Right lobe of liver (tissue), 6 donors: ENCODE measurements at regions not wholly inside any gene's neighbourhood (a gene's known extent, or its start where the extent isn't known, plus 50 kb on each side); places are given as distances from the start of the nearest gene placed in this dataset.
A peak's percentile ranks its signal among the peaks of the same experiment; 100 is the strongest.
"Not testable (repeated sequence)": the region's sequence is repeated elsewhere in the genome, so short reads cannot be mapped to it uniquely, and the experiment has no call there.

Experiments
- ATAC-seq, 4 donors: fragments of 200-7000 bp; cut with Tn5 transposase; one replicate each; pipeline ENCODE4 v1.9.1; 2020; ENCODE audit warnings: mild to moderate bottlenecking in 4 of 4, moderate library complexity in 4 of 4
- DNase-seq, 3 donors: peaks; one replicate each; pipeline ENCODE4 v3.0.0-alpha.2; 2020
- H3K27ac ChIP-seq, 3 donors: fragments of 200-600 bp; one replicate each; pipeline ENCODE4 v1.8.0; 2022
- H3K27me3 ChIP-seq, 2 donors: fragments of 200-600 bp; one replicate each; pipeline ENCODE4 v1.8.0; 2022
- H3K36me3 ChIP-seq, 4 donors: fragments of 200-600 bp; sonication (generic) in 1 of 4; one replicate each; pipeline versions ENCODE4 v1.5.1 to v1.8.0; 2017 to 2022; ENCODE audit warnings: control low read depth in 1 of 4
- H3K4me1 ChIP-seq, 4 donors: fragments of 200-600 bp; sonication (generic) in 1 of 4; one replicate each; pipeline versions ENCODE4 v1.5.1 to v1.8.0; 2017 to 2022; ENCODE audit warnings: control low read depth in 1 of 4
- H3K4me3 ChIP-seq, 3 donors: fragments of 200-600 bp; one replicate each; pipeline ENCODE4 v1.8.0; 2022
- H3K9me3 ChIP-seq, 4 donors: fragments of 200-600 bp; sonication (generic) in 1 of 4; one replicate each; pipeline versions ENCODE4 v1.5.1 to v1.8.0; 2017 to 2022; ENCODE audit warnings: control low read depth in 1 of 4
- CTCF ChIP-seq, 4 donors: fragments of 200-600 bp in 3 of 4; fragments of 450-650 bp in 1 of 4; IDR thresholded peaks; one replicate each; pipeline versions ENCODE4 v1.5.1 to v1.8.0; 2016 to 2022; ENCODE audit warnings: antibody characterized with exemption in 4 of 4, mild to moderate bottlenecking in 2 of 4
- POLR2A ChIP-seq: fragments of 450-650 bp; IDR thresholded peaks from one replicate; pipeline ENCODE4 v1.6.1; 2017; ENCODE audit warnings: antibody characterized with exemption, mild to moderate bottlenecking
- WGBS: methylation state at CpG from one replicate; pipeline ENCODE4 v1.1.6; 2018; ENCODE audit warnings: low coverage, low lambda C conversion rate; ENCODE audit not compliant: insufficient coverage; ENCODE audit errors: missing lambda C conversion rate; 5-methylcytosine and 5-hydroxymethylcytosine counted together
- intact Hi-C, 2 donors: fragments of 100-400 bp; cut with DNase I; formaldehyde crosslinking; loops; one replicate each; pipeline versions ENCODE4 v1.11.2 to v1.14.1; 2022
- donor health status: DM: no; HTN: yes; CAD: no.
- donor health status: DM: no; HTN: no; CAD: no.
- donor health status: DM: no; HTN: no; CAD: no.
- donor health status: DM: no; HTN: yes; CAD: no.
- donor health status: DM: no; HTN: yes; CAD: no.

DNA sequence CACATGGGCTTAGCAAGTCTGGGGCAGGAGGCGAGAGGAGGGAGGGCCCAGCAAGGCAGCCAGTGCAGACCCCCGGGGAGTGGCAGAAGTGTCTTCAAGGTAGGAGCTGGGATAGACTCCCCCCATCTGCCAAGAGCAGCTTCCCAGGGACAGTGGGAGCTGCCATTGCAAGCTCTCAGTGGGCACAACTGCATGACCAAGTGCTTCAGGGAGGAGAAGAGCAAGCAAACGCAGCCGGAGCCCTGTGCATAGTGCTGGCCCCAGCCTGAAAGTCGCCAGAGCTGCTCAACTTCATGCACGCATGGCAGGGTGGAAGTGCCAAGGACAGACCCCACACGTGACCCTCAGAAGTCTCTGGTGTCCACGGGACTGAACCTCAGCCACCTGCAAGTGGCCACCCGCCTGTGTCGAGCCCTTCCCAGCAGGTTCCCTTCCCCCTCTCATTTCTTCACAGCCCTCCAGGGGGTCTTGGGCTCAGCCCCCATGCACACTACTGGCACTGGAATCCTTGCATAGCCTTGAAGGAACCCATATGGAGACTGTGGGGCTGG, 89.4 kb downstream of the PLXNA1 start:
- Histone ChIP-seq H3K4me3 (no peak overlapping the region), H3K4me1 (no peaks in the 10 kb centered on the region), H3K36me3 (no peaks in the 10 kb centered on the region), H3K9me3 (no peaks in the 10 kb centered on the region), H3K27ac (no peak overlapping the region), H3K27me3 (no peaks in the 10 kb centered on the region)
- TF ChIP-seq POLR2A (no peak), CTCF (IDR thresholded peaks at IDR 0.05) (no peak)
- DNase-seq = peak in 2 of 3 donors; percentile 30 to 46
- WGBS = no CpG with 5 or more reads among the region's 10 CpGs
- no peak for ATAC-seq
- intact Hi-C loops = no loop called here

GRCh38 chr3:127072971-127073783, 90.3 kb downstream of the PLXNA1 start:
- H3K4me1 ChIP-seq = no peaks in the 10 kb centered on the region
- ATAC-seq (no peak), DNase-seq (peak in 2 of 3 donors; percentile 31 to 42)
- H3K27me3 ChIP-seq = no peaks in the 10 kb centered on the region
- H3K4me3 ChIP-seq = no peak overlapping the region
- intact Hi-C loops = no loop called here
- no peaks in the 10 kb centered on the region for H3K9me3 ChIP-seq
- no peaks in the 10 kb centered on the region for H3K36me3 ChIP-seq
- 50% methylated on average over 1 of the region's 16 CpGs for WGBS
- no peak overlapping the region for H3K27ac ChIP-seq
- TF ChIP-seq CTCF (IDR thresholded peaks at IDR 0.05) = no peak
- TF ChIP-seq POLR2A = no peak

DNA sequence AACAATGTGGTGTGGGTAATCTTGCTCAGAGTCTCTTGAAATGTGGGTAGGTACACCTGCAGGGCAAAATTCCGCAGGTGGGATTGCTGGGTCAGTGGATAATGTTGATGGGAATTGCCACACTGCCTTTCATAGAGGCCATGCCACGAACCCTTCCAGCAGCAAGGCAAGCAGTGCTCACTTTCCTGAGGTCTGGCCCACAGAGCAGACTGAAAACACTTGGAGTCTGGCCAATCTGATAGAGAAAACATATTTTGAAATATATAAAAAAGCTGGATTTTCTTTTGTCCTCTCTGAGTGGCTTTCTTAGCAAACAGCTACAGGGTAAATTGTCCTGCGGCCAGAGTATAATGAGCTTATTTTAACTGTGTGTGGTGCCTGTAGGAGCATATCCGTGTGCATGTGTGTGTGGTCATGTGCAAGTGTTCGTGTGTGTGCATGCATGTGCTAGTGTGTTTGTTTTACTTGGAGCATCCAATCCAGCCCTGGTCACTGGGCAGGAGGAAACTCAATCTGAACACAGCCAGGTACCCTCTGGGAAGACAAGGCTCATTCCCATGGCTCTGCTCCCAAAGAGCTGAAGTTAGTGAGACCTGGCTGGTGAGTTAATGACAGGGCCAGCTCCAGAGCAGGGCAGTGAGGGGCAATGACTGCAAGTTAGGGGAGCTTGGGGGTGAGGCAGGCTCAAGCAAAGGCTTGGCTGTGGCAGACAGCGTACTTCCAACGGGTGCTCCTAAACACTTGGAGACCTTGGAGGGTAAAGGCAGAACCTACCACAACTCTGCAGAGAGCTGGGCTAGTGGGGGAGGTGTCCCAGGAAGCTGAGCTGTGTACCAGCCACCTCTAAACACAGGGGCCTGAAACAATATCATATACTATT, 91.3 kb downstream of the PLXNA1 start:
- intact Hi-C loops = no loop called here
- no peak for TF ChIP-seq CTCF (IDR thresholded peaks at IDR 0.05)
- TF ChIP-seq POLR2A = no peak
- ATAC-seq = no peak
- H3K27ac ChIP-seq = no peak overlapping the region
- WGBS = 43% methylated on average over 1 of the region's 7 CpGs
- H3K4me1 ChIP-seq = no peaks in the 10 kb centered on the region
- no peaks in the 10 kb centered on the region for H3K36me3 ChIP-seq
- no peak overlapping the region for H3K4me3 ChIP-seq
- no peaks in the 10 kb centered on the region for H3K27me3 ChIP-seq
- no peaks in the 10 kb centered on the region for H3K9me3 ChIP-seq
- peak in 2 of 3 donors; percentile 15 to 16 for DNase-seq

GRCh38 chr3:127074900-127075360, 92.0 kb downstream of the PLXNA1 start:
- no peaks in the 10 kb centered on the region for H3K36me3 ChIP-seq
- WGBS = no CpG with 5 or more reads among the region's 4 CpGs
- ATAC-seq (peak in 3 of 4 donors; percentile 12 to 37 (median 22)), DNase-seq (peak in 2 of 3 donors; percentile 22 to 32)
- no peak overlapping the region for H3K27ac ChIP-seq
- no peaks in the 10 kb centered on the region for H3K4me1 ChIP-seq
- intact Hi-C loops = no loop called here
- no peak overlapping the region for H3K4me3 ChIP-seq
- no peaks in the 10 kb centered on the region for H3K27me3 ChIP-seq
- no peaks in the 10 kb centered on the region for H3K9me3 ChIP-seq
- TF ChIP-seq CTCF (IDR thresholded peaks at IDR 0.05) (no peak), POLR2A (no peak)

DNA sequence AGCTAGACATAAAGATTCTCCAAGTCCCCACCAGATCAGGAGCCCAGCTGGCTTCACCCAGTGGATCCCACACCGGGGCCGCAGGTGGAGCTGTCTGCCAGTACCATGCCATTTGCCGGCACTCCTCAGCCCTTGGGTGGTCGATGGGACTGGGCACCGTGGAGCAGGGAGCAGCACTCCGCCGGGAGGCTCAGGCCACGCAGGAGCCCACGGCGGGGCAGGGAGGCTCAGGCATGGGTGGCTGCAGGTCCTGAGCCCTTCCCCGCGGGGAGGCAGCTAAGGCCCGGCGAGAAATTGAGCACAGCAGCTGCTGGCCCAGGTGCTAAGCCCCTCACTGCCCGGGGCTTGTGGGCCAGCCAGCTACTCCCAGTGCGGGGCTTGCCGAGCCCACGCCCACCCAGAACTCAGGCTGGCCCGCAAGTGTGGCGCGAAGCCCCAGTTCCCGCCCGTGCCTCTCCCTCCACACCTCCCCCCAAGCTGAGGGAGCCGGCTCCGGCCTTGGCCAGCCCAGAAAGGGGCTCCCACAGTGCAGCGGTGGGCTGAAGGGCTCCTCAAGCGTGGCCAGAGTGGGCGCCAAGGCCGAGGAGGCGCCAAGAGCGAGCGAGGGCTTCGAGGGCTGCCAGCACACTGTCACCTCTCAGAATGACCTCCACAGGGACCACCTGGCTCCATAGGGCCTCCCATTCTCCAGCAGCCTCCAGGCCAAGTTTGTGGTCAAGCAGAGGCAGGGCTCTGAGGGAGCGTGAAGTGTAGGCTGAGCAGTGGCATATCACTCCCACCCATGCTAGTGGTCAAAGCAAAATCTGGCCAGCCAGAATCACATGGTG, 93.5 kb downstream of the PLXNA1 start:
- ATAC-seq, H3K27ac ChIP-seq, H3K36me3 ChIP-seq, H3K4me3 ChIP-seq, H3K27me3 ChIP-seq, H3K4me1 ChIP-seq, intact Hi-C loops, H3K9me3 ChIP-seq: not testable (repeated sequence)
- DNase-seq = peak in 1 of 3 donors; percentile 44
- 71% methylated on average over 7 of the region's 34 CpGs for WGBS
